ENCODE measurements at regions not wholly inside any gene's neighbourhood (a gene's known extent, or its start where the extent isn't known, plus 50 kb on each side); places are given as distances from the start of the nearest gene placed in this dataset.

DNA sequence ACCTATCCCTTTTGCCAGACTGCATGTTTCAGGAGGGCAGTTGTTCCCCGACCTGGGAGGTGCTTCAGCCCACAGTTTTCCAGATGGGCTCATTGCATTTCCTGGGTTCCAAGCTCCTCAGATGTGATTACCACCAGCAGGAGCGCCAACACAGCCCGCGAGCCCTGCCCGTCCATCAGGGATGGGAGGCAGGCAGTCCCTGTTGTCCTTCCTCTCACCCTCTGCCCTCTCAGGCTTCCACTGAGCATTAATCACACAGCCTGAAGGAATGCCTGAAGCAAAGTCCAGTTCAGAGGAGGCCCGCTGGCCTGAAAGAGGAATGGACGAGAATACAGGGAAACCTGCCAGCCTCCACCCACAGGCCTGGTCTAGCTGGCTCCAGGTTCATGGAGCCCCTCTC is 256.3 kb upstream of the SDK2 start:
- no peaks in the 10 kb centered on the region for H3K9me3 ChIP-seq
- TF ChIP-seq POLR2A (IDR thresholded peaks at IDR 0.05) = no peak
- no peak for TF ChIP-seq POLR2AphosphoS5 (IDR thresholded peaks at IDR 0.05)
- TF ChIP-seq, protein P1, sequence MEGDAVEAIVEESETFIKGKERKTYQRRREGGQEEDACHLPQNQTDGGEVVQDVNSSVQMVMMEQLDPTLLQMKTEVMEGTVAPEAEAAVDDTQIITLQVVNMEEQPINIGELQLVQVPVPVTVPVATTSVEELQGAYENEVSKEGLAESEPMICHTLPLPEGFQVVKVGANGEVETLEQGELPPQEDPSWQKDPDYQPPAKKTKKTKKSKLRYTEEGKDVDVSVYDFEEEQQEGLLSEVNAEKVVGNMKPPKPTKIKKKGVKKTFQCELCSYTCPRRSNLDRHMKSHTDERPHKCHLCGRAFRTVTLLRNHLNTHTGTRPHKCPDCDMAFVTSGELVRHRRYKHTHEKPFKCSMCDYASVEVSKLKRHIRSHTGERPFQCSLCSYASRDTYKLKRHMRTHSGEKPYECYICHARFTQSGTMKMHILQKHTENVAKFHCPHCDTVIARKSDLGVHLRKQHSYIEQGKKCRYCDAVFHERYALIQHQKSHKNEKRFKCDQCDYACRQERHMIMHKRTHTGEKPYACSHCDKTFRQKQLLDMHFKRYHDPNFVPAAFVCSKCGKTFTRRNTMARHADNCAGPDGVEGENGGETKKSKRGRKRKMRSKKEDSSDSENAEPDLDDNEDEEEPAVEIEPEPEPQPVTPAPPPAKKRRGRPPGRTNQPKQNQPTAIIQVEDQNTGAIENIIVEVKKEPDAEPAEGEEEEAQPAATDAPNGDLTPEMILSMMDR (IDR thresholded peaks at IDR 0.05) = no peak
- H3K4me3 ChIP-seq = no peak overlapping the region
- no peak overlapping the region for H3K27ac ChIP-seq
- no peaks in the 10 kb centered on the region for H3K36me3 ChIP-seq
- WGBS = 87% methylated on average over 7 of the region's 7 CpGs
- no peak for DNase-seq (ENCODE audit: low spot score)
- H3K4me1 ChIP-seq (replicated peaks) = peaks cover 3% of the 10 kb centered on the region
- no peaks in the 10 kb centered on the region for H3K27me3 ChIP-seq (replicated peaks; ENCODE audit: insufficient read depth)
- intact Hi-C loops (cut with DNase I) = no loop called here

DNA sequence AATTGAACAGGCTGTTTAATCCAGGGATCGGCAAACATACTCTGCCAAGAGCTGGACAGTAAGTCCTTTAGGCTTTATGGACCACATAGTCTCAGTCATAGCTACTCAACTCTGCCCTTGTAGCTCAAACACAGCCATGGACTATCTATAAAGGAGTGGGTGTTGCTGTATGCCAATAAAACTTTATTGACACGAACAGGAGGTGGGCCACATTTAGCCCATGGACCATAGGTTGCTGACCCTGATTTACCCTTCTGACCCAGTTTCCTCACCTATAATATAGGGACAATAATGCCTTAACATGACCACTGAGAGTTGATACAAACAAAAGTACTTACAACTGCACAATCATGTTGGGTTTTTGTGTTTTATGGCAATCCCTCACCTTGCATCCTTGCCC is 257.0 kb upstream of the SDK2 start:
- Histone ChIP-seq H3K27me3 (replicated peaks; ENCODE audit: insufficient read depth) (no peaks in the 10 kb centered on the region), H3K27ac (peak overlapping the region in 1 of 2 donors; percentile 16), H3K4me3 (peak overlapping the region in 1 of 2 donors; percentile 24), H3K9me3 (no peaks in the 10 kb centered on the region), H3K36me3 (no peaks in the 10 kb centered on the region), H3K4me1 (replicated peaks) (peaks cover 3% of the 10 kb centered on the region)
- no peak for TF ChIP-seq POLR2A (IDR thresholded peaks at IDR 0.05)
- TF ChIP-seq, protein P1 (IDR thresholded peaks at IDR 0.05) = no peak
- no peak for TF ChIP-seq POLR2AphosphoS5 (IDR thresholded peaks at IDR 0.05)
- WGBS = 75% methylated on average over 2 of the region's 2 CpGs
- no peak for DNase-seq (ENCODE audit: low spot score)
- intact Hi-C loops (cut with DNase I) = no loop called here

DNA sequence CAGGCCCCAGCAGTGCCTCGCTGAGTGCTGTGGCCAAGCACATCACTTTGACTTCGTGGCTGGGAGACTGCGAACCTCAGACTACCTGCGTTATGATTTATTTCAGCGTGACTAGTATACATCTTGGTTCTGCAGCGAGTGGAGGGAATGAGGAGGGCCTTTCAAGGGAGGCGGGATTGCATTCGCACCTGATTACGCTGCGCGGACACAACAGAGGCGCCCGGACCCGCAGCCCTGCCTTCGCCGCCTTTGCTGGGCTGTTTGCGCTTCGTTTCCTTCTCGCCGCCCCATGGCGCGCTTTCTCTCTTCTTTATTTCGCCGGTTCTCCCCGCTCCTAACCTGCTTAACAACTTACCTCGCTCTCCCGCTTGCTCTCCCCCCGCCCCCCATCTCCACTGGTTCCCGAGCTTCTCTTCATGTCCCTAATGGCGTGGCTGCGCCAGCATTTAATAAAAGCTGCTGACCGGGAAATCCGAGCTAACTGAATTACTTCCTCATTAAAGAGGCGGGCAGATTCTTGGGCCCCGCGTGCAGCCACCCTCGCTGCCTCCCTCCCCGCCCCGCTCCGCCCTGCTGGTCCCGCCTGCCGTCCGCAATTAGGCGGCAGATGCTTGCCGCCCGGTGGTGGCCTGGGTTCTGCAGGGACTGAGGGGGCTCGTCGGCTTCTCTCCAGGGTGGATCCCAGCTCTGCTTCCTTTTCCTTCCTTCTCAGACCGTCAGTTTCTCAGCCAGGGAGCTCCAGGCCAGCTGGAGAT is 257.6 kb upstream of the SDK2 start:
- Histone ChIP-seq H3K4me1 (replicated peaks) (peaks cover 3% of the 10 kb centered on the region), H3K9me3 (no peaks in the 10 kb centered on the region), H3K36me3 (no peaks in the 10 kb centered on the region), H3K4me3 (peak overlapping the region; percentile 24), H3K27me3 (replicated peaks; ENCODE audit: insufficient read depth) (no peaks in the 10 kb centered on the region), H3K27ac (peak overlapping the region; percentile 16 to 24)
- intact Hi-C loops (cut with DNase I) = no loop called here
- 5% methylated on average over 49 of the region's 49 CpGs for WGBS
- DNase-seq (ENCODE audit: low spot score) = peak; percentile 48
- no peak for TF ChIP-seq POLR2A (IDR thresholded peaks at IDR 0.05)
- TF ChIP-seq, protein P1 (IDR thresholded peaks at IDR 0.05) = peak in 1 of 4 experiments; percentile 6

DNA sequence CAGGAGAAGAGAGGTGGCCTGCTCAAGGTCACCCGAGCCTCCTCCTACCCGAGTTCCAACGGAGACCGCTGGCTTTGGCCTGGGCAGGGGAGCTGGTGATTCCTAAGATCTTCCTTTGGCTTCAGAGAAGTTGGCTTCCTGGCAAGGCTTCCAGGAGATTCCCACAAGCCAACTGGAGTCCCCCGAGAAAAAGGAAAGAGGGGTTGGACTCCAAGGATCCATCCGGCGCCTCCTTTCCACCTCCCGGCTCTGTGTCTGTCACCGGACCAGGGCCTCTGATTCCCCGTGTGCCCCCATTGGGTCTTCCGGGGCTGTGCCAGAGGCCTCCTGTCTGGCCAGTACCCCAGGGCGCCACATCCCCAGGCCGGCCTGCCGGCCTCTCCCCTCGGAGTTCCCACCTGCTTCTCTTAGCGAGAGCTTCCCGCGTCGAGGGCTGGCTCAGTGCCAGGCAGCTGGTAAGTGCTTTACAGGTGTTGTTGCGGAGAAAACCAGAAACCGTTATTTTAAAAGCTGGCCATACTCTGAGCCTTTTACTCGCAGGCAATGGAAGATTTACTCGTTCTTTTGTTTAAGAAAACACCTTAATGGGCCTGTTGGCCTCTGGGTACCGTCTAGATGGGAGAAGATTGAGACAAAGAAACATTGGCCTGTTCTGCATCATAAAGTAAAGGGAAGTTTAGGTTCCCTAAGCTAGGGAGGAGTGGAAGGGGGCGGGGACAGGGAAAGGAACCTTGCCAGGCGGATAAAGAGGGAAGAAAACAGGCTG is 258.4 kb upstream of the SDK2 start:
- Histone ChIP-seq H3K36me3 (no peaks in the 10 kb centered on the region), H3K9me3 (no peaks in the 10 kb centered on the region), H3K4me3 (peak overlapping the region in 1 of 2 donors; percentile 24), H3K4me1 (replicated peaks) (peaks cover 3% of the 10 kb centered on the region), H3K27me3 (replicated peaks; ENCODE audit: insufficient read depth) (no peaks in the 10 kb centered on the region), H3K27ac (peak overlapping the region in 1 of 2 donors; percentile 16)
- intact Hi-C loops (cut with DNase I) = no loop called here
- WGBS = 62% methylated on average over 26 of the region's 26 CpGs
- DNase-seq (ENCODE audit: low spot score) = no peak
- TF ChIP-seq, protein P1 (IDR thresholded peaks at IDR 0.05) = peak in 1 of 4 experiments; percentile 1
- TF ChIP-seq POLR2AphosphoS5 (IDR thresholded peaks at IDR 0.05) (no peak), POLR2A (IDR thresholded peaks at IDR 0.05) (no peak)

Data from prostate gland (tissue), 2 donors.